ENCODE measurements at regions not wholly inside any gene's neighbourhood (a gene's known extent, or its start where the extent isn't known, plus 50 kb on each side); places are given as distances from the start of the nearest gene placed in this dataset.
"Not testable (repeated sequence)": the region's sequence is repeated elsewhere in the genome, so short reads cannot be mapped to it uniquely, and the experiment has no call there.

DNA sequence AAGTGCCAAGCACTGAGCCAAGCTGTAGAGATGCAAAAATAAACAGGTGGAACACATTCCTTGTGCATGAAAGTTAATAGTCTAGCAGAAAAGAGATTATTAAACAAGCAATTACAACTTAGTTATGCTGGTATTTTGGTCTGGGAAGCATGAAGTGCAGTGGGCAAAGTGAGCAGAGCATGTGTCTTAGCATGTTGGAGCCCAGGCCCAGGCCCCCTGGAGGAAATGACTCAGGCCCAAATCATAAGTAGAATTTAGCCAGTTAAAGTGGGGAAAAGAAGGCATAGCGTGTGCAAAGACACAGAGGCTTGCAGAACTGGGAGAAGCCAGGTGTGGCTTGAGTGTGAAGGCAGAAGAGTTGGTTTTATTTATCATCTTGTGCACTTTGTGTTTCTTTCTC, 163.8 kb upstream of the ATP11B start:
- no peak for DNase-seq (ENCODE audit: low read depth)

DNA sequence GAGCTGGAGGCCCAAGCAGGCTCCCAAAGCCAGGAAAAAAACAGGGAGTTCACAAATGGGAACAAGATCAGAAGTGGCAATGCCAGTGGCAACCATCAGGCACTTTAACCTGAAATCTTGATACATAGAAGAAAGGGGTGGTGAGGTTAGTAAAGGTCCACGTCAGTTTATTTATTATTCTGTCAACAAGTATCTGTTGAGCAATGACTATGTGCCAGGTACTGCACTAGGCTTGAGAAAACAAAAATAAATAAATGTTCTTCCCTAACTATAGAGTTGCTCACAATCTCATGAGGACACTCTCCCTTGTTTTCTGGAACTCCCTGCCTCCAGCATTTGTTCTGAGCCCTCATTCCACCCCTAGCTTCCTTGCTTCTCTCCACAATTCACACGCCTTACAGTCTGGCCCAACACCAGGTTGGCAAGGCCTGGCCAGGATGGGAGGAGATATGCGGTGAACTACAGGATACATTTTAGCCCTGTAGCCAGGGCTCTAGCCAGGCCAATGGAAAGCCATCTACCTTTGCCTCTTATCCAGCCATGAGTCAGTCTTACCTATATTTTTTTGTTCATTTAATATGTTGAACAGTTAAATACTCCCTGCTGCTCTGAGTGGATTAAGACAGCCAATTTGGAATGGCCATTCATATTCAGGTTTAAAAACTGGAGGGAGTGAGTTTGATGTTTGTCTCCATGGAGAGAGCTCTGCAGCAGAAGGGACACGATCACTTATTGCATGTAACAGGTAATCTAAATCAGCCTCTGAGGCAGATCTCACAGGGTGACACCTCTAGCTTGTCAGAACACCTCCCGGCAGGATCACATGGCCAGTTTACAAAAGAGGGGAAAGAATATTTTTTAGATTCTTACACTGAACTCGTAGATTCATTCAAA, 161.9 kb upstream of the ATP11B start:
- no peak for DNase-seq (ENCODE audit: low read depth)

DNA sequence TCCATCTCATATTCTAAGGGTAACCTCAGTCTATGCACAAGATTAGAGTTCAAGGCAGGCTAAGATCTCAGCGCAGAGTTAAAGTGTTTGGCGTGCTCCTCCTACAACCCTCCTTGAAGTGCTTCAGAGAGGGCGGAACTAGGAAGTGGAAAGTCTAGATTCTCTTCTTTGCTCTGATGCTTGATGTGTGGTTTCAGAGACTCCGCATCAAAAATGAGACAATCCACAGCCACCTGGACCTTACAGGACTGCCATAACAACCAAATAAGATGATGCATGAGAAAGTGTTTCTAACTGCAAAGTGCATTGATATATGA, 161.3 kb upstream of the ATP11B start:
- no peak for DNase-seq (ENCODE audit: low read depth)

DNA sequence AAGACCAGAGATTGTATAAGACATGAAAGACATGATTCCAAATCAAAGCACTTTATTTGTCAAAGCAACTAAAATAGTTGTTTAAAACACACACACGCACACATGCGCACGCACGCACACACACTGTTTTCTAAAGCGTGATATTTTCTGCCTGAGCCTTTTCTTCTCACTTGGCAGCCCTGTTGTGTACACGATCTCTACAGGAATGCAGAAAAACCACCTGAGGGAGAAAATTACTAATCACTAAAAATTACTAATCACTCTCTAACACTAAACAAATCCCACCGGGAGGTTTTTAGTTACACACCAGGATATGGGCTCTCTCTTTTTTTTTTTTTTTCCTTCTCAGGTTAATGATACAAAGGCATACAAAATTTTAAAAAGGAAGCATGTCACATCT, 160.1 kb upstream of the ATP11B start:
- no peak for DNase-seq (ENCODE audit: low read depth)

DNA sequence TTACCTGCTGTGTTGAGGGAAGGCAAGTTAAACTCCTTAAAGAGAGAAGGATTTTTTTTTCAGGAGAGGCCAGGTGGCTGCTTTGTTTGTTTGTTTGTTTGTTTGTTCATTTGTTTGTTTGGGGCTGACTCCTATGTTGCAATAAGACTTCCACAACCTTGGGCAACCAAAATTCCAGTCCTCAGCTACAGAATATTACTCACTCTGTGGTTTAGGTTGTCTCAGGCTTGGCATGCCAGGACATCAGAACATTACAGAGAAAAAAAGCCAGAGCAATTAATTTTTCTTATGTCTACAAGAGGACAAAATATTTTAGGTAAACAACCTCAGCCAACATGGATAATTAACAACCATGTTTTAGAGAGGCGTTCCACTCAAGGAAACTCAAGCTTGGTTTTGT, 156.7 kb upstream of the ATP11B start:
- no peak for DNase-seq (ENCODE audit: low read depth)

DNA sequence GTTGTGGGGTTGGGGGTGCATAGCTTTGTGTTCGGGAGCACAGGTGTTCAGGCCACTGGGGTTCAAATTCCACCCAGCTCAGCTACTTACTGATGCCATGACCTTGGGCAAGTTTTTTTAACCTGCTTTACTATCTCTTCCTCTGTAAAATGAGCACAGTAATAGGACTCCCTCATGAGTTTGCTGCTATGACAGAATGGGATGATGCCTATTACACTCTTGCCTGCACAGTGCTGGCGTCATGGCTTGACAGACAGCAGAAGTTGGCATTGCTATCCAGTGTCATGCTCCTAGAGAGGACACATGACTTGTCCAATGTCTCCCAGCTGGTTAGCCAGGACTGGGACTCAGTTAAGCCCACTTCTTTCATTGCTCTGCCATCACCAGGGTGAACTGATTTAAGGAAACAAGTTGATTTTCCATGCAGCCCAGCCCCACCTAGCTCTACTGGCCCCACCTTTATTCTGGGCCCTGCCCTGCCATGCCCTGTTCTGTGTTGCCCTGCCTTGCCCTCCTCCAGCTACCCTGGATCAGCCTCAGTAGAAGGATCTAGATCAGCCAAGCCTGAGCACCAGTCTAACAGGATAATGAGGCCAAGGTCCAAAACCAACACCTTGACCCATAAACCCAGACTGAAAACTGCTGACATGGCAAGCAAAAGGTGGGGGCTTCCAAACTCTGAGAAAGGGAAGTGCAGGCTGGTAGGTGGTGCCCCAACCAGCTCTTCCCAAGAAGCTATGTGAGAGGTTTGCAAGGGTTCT, 155.8 kb upstream of the ATP11B start:
- no peak for DNase-seq (ENCODE audit: low read depth)

DNA sequence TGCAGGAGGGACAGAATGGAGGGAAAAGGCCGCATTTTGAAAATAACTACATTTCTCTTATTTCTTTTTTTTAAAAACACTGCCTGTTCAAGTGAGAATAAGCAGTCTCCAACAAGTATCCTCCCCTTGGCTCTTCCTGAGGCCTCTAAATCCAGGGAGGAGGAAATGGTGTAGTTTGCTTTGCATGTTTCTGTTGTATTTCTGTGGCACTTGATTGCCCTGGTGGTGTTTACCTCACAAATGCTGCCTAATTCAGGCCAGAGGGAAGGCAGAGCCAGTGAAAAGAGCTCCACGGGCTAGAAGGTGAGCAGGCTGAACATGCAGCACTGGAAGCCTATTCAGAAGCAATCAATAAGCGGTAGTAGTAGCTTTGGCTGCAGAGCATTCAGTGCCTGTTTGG, 149.3 kb upstream of the ATP11B start:
- DNase-seq (ENCODE audit: low read depth) = no peak

DNA sequence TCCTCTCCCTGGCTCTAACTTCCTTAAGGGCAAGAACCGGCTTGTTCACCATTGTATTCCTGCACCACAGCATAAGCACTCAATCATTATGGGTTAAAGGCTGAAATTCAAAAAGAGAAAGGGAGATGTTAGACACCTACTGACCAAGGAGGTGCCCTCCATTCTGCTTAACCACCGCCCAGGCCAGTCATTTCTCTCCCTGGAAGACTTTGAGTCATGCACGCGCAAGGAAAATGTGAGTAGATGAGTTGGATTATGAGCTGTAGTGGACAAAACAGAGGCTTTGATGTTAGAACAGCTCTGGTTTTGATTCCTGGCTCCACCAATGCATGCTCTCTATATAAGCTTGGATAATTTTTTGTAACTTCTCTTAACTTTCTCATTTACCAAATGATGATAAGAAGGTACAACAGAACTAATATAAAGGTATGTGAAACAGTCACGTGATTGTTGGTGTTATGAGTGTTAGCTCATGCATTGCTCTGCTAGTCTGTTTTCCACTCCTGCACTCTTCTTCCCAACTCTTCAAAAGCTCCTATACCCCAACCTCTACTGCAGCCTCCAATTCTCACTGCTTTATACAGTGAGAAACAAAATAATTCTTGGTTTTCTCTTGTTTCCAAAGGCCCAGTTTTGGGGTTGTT, 148.4 kb upstream of the ATP11B start:
- DNase-seq (ENCODE audit: low read depth) = no peak

DNA sequence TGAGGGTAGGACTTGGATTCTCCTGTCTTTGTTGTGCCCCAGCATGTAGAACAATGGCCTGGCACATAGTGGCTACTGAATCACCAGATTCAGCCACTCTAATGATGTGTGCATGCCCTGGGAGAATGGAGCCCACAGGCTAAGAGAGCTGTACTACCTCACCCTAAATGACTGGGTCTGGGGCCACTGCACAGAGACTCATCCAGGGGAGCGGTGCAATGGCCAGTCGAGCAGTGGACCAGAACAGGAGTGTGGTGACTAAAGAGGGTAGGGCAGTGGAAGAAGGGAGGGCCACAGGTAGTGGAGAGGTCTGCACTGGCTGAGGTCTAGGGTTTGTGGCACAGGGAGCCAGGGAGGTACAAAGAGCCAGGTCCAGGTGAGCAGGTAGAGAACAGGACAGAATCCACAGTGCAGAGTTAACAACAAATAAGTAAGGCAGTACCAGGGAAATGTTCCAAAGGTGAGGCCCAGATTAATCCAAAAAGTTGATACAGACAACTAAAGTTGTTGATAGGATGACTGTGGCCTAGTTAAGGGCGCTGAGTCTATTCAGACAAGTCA, 142.7 kb upstream of the ATP11B start:
- no peak for DNase-seq (ENCODE audit: low read depth)

DNA sequence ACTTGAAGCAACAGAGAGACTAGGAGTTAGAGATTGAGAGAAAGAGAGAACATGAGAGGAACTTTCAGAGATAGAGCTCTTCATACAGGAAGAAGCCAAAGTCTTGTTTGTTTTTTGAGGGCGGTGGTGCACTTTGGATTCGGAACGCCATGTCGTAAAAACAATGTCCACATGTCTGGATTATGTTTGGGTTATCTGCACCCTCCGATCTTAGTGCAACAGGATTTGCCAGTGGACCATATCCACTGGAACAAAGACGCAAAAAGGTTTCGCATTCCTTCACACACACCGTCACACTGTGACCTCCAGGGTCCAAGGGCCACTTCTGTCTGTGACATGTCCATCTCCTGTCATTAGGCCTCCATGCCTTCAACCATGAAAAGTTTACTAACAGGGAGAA, 141.8 kb upstream of the ATP11B start:
- DNase-seq (ENCODE audit: low read depth) = no peak

DNA sequence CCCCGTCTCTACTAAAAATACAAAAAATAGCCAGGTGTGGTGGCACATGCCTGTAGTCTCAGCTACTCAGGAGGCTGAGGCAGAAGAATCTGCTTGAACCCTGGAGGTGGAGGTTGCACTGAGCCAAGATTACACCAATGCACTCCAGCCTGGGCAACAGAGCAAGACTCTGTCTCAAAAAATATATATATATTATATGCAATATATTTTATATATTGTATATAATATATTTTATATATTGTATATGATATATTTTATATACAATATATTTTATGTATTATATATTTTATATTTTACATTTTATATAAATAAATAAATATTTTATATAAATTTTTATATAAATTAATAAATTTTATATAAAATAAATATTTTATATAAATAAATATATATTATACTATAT, 140.2 kb upstream of the ATP11B start:
- not testable (repeated sequence) for DNase-seq (ENCODE audit: low read depth)

DNA sequence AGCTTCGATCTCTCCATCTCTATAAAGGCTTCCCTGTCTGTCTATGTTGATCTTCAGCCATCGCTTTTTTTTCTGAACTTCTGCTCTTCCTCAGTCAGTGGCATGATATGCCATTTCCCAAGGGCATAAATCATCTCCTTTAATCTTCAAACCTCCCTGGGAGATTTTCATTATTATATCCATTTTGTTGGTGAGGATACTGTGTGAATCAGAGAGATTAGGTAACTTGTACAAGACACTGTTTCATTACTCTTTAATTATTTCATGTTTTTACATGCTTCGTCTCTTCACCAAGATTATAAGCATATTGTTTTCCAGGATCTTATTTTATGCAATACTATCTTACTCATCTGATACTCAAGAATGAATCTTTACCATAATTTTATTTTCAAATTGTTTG, 124.8 kb upstream of the ATP11B start:
- DNase-seq (ENCODE audit: low read depth) = no peak

DNA sequence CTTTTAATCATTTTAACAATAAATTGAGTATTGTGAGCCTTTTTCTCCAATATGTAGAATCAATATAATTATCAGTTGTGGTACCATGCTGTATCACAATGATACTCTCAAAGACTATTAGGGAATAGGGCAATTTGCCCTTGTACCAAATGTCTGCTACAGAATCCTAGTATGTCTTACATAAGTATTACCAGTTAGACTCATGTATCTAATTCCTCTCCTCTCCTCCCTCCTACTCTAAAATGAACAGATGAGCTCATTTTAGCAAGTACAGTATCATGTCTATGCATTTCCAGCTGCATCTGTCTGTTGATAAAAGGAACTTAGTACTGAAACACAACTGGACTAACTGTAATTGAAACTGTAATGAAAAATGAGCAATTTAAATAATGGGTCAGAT, 124.3 kb upstream of the ATP11B start:
- DNase-seq (ENCODE audit: low read depth) = no peak

DNA sequence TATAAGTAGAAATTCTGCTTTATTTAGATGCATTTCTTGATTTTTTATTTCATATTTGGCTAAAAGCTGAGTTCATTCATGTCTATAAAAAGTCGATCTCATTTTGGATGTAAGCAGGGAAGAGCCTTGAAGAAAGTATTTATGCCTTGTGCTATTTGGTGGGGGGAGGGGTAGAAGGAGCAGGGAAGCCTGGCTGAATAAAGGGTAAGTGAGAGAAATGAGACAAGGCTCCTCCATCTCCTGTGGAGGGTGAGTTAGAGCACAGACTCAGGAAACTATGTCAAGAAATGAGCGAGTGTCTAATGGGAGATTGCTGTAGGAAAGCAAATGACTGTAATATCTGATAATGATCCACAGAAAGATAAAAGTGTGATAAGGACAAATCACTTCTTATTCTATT, 121.8 kb upstream of the ATP11B start:
- DNase-seq (ENCODE audit: low read depth) = no peak

DNA sequence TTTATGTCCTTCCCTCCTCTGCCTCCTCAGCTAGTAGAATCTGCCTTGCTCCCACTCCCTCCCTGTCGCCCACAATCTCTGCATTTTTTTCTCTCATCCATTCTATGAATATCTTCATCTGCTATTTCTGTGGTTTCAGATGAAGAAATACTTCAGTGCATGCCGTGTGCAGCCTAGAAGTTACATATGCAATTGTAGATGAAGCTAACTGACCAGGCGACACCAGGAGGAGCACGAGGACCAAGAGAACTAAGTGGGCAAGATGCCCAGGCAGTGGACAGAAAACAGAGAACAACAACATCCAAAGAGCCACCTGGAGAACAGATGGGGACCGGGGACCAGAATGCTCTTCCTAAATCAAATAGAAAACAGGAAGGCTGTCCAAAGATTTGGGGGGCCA, 121.4 kb upstream of the ATP11B start:
- no peak for DNase-seq (ENCODE audit: low read depth)

DNA sequence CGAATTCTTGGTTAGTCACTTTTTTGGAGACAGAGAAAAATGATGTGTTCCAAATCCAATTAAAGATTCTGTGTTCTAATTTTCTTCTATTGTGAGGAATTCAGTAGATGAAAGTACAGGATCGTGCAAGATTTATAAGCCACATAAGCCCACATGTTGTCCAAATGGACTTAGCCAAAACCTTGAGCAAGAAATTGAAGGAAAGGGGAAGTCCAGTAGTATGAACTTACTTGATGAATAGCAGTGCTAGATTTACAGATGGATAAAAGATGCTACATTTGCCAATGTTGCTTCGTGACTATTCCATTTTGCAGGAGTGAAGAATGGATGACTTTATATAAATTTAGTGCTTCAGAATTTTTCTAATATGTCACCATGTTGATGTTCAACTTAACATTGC, 120.0 kb upstream of the ATP11B start:
- DNase-seq (ENCODE audit: low read depth) = no peak

DNA sequence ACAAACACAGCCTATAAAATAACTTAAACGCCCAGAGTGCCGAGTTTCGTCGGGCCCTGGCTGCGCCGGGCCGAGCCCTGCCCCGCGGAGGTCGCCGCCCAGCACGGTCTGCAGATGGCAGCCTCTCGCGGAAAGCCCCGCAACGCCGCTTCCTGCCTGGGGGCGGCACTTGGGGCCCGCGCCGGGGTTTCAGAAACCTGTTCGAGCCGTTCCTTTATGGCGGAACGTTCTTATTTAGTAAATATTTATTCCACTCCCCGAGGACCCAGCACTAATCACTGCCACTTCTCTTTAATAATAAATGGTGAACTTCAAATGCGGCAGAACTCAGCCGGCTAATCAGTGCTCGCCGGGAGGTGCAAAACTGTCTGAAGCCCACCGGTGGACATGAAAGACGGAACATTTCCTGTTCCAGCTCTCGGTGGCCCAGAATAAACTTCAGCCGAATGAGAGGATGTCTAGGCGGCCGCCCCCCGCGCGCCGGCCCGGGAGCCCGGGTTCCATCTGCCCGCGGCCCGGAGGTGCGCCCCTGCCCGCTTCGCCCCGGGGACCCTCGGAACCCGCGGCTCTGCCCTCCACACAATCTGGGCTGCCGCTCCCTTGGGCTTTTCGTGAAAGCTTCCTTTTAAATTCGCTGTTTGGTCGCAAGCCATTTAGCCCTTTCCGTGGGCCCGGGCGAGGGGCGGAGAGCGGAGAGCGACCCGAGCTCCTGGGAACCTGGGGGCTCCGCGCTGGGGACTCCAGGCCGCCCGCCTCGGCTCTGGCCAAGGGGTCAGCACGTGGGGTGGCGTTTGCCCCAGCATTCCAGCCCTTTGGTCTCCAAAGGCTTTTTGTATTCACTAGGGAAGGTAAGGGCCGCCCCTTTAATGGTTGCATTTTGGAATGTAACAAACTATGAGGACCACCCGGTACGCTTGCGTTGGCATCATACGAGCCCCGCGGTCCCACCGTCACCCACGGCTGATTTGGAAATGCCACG, 110.8 kb upstream of the ATP11B start:
- no peak for DNase-seq (ENCODE audit: low read depth)

DNA sequence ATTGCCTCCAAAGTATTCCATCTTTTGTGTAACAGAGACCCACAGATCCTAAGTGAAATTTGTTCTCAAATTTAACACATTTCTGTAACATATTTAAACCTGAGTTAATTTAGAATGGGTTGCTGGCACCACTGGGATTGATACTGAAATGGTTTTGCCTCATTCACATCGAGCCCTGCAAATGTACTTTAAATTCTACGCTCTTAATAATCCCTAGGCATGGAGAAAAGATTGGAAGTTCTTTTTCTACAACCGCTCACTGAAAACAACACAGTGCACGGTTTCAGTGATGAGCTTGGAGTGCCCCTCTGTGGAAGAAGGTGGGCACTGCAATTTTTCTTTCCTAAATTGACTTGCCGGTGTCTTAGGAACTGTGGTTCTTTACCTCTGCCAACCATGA, 109.9 kb upstream of the ATP11B start:
- DNase-seq (ENCODE audit: low read depth) = peak; percentile 50

DNA sequence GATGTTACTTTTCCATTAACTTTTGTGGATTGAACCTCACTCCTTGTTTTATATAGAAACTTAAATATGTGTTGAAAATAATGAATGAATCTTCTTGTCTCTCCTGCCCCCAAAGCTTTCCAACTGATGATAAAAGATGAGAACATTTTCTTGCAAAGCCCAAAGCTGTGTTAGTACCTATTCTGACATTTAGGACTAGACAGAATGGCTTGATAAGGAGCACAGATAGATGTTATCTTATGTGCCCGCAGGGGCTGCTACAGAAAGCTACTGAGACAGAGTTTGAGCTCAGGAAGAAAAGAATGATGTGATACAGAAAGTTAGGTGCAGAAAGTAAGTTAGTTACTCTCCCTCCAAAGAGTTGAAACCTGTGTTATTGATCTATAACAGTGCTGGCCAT, 109.4 kb upstream of the ATP11B start:
- DNase-seq (ENCODE audit: low read depth) = no peak

DNA sequence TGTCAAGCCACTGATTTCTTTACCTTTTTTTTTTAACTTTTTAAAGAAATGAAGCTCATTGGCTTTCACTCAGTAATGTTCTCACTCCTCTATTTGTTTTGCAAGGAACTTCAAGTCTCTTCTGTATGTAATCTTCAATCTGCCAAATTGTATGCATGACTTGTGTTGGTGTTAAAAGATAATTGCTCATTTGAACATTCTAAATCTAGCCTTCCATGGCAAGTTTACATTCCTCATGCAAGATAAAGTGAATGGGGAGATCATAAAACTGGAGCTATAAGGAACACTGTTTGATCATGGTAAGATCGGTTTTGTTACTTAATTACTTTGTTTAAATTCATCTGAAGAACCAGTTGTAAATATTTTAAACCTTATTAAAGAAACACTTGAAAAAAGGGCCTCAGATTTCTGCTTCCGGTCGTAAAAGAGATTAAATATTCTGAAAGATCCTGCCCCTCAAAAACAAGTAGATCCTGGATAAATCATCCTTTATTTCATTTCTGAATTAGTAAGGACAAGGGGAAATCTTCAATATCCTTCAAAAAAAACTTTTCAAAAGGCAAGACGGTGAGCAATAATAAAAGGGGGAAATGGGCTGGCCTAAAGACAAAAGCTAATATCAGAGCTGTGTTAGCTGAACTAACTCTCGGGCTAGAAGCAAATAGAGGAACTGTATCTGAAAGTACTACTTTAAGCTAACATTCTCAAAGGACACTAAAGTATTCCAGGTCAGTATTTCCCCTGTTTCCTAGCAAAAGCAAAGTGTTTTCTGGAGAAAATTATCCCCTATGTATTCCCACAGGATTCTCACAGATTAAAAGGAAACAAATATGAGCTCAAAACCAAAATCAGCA, 107.0 kb upstream of the ATP11B start:
- DNase-seq (ENCODE audit: low read depth) = no peak

DNA sequence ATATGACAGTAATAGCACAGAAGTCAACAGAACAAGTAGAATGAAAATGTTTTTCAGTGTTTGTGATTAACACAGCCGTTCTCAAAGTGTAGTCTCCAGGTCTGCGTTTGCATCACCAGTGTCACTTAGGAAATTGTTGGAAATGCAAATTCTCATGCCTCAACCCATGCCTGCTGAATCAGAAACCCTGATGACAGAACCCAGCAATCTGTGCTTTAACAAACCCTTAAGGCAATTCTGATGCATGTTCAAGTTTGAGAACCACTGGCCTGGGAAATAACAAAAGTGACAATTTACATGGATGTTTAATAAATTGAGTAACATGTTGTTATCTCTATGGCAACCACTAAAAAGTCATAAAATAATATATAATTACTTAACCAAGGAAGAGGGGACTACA, 103.1 kb upstream of the ATP11B start:
- DNase-seq (ENCODE audit: low read depth) = no peak
